Pancreas (tissue), 10 donors: ENCODE measurements at regions not wholly inside any gene's neighbourhood (a gene's known extent, or its start where the extent isn't known, plus 50 kb on each side); places are given as distances from the start of the nearest gene placed in this dataset.
A peak's percentile ranks its signal among the peaks of the same experiment; 100 is the strongest.

Source experiments
- ATAC-seq, 4 donors: fragments of 200-7000 bp; cut with Tn5 transposase; one replicate each; pipeline versions ENCODE4 v1.8.0 to v1.9.1; 2020; ENCODE audit warnings: mild to moderate bottlenecking in 4 of 4, moderate library complexity in 4 of 4
- DNase-seq, 6 donors: peaks; one replicate each; pipeline ENCODE4 v3.0.0-alpha.2; 2020
- FAIRE-seq: peaks from 2 replicates; lab custom pipeline; 2012; peaks lifted over from hg19 to GRCh38; lab: Jason Lieb, UNC
- H3K27ac ChIP-seq, 4 donors: fragments of 200-600 bp; sonication (generic); 1 replicate in 3 of 4; 2 replicates in 1 of 4; pipeline versions ENCODE4 v1.5.0 to v1.8.0; 2020
- H3K27me3 ChIP-seq, 4 donors: fragments of 200-600 bp; one replicate each; pipeline ENCODE4 v1.8.0; 2021
- H3K36me3 ChIP-seq, 3 donors: fragments of 200-600 bp; sonication (generic) in 1 of 3; one replicate each; pipeline versions ENCODE4 v1.5.0 to v1.8.0; 2020 to 2021
- H3K4me1 ChIP-seq, 3 donors: fragments of 200-600 bp; one replicate each; pipeline ENCODE4 v1.8.0; 2021
- H3K4me3 ChIP-seq, 4 donors: fragments of 200-600 bp; sonication (generic) in 2 of 4; one replicate each; pipeline versions ENCODE4 v1.5.0 to v1.8.0; 2020 to 2021
- H3K9me3 ChIP-seq, 4 donors: fragments of 200-600 bp; one replicate each; pipeline ENCODE4 v1.8.0; 2021
- WGBS, 2 donors: extraction: QIAGEN DNeasy Blood & Tissue Kit; methylation state at CpG; one replicate each; pipeline ENCODE4 v1.1.7; 2013; 5-methylcytosine and 5-hydroxymethylcytosine counted together
- intact Hi-C, 3 donors: fragments of 100-400 bp; cut with DNase I; formaldehyde crosslinking; loops; one replicate each; pipeline versions ENCODE4 v1.11.1 to v1.14.2; 2022
- TF ChIP-seq, protein P1 (sequence below), 4 donors: fragments of 200-600 bp; sonication (generic) in 3 of 4; IDR thresholded peaks; one replicate each; pipeline versions ENCODE4 v1.5.0 to v1.8.0; 2021; ENCODE audit warnings: antibody characterized with exemption in 4 of 4
- donor health status: healthy with polysubstance abuse.
- donor health status: DM: no; HTN: no; CAD: no; lungs with moderate emphysema.
- donor health status: DM: no; HTN: no; CAD: no.
- donor health status: control.
- donor health status: control.
- donor health status: Bipolar disorder and iron deficiency.
- donor health status: DM: yes; HTN: yes; CAD: no.
- donor health status: DM: no; HTN: no; CAD: no.
- donor health status: DM: no; HTN: no; CAD: no.
- donor health status: DM: yes; HTN: yes; CAD: no.

DNA sequence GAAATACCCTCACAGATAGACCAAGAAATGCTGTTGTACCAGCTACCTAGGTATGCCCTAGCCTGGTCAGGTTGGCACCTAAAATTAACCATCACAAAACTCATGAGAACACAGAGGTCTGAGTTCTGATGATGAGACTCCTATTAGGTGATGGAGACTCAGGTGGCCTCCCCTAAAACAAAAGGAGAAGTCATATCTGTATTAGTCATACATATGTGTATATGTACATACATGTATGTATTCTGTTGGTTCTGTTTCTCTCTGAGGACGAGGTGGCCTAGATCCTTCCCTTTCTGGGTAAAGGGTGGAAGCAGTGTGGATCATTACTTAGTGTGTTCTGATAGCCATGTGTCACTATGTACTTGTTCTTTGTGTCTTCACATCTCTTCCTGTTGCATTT, 207.2 kb upstream of the PRSS1 start:
- 80 to 83% methylated on average over 1 of the region's 1 CpG for WGBS, 2 donors
- FAIRE-seq: no peak

DNA sequence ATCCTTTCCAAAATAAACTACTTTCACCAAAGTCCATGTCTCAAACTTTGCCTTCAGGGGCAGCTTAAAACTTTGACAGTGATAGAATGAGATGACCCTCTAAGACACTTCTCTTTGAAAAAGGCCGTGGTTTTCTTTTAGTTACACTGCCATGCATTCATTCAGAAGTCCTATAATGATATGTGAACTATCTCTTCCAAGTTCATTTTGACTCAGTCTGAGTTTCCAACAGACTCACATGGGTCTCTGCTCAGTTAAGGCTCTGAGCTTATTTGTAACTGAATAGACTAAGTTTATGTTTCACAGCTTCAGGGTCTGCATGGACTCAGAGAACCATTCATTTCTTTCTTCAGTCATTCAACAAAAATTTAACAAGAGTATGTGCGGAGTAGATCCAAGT, 208.9 kb upstream of the PRSS1 start:
- ATAC-seq (no peak), FAIRE-seq (no peak)

More for the DNA sequence above, 207.2 kb upstream of the PRSS1 start:
- H3K9me3 ChIP-seq: no peaks in the 10 kb centered on the region
- no peaks in the 10 kb centered on the region for H3K27me3 ChIP-seq
- DNase-seq: no peak
- TF ChIP-seq, protein P1, sequence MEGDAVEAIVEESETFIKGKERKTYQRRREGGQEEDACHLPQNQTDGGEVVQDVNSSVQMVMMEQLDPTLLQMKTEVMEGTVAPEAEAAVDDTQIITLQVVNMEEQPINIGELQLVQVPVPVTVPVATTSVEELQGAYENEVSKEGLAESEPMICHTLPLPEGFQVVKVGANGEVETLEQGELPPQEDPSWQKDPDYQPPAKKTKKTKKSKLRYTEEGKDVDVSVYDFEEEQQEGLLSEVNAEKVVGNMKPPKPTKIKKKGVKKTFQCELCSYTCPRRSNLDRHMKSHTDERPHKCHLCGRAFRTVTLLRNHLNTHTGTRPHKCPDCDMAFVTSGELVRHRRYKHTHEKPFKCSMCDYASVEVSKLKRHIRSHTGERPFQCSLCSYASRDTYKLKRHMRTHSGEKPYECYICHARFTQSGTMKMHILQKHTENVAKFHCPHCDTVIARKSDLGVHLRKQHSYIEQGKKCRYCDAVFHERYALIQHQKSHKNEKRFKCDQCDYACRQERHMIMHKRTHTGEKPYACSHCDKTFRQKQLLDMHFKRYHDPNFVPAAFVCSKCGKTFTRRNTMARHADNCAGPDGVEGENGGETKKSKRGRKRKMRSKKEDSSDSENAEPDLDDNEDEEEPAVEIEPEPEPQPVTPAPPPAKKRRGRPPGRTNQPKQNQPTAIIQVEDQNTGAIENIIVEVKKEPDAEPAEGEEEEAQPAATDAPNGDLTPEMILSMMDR (IDR thresholded peaks at IDR 0.05): no peak
- ATAC-seq: no peak
- intact Hi-C loops: no loop called here
- H3K27ac ChIP-seq: no peak overlapping the region
- no peaks in the 10 kb centered on the region for H3K36me3 ChIP-seq
- no peaks in the 10 kb centered on the region for H3K4me1 ChIP-seq
- no peak overlapping the region for H3K4me3 ChIP-seq

DNA sequence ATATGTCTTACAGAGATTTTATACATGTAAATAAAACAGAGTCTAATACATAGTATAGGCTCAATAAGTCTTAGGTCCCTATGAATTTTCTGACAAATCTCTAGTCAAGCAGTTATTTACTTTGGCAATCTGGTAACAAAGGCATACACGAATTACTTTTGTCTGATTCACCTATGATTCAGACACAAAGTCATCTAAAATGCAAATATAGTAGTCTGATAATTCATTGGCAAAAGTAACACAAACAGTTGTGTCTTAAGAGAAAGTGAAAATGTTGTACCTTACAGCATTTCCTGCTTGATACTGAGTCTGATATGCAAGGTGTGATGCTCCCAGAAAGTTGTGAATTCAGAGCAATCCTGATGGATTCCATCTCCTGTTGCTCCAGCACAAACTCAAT, 209.4 kb upstream of the PRSS1 start:
- no peak overlapping the region for H3K4me3 ChIP-seq
- no peaks in the 10 kb centered on the region for H3K9me3 ChIP-seq
- no peaks in the 10 kb centered on the region for H3K4me1 ChIP-seq
- ATAC-seq: peak; percentile 7 to 60 (median 30)
- no peaks in the 10 kb centered on the region for H3K36me3 ChIP-seq
- FAIRE-seq: no peak
- WGBS, 2 donors: 14 to 16% methylated on average over 1 of the region's 1 CpG
- no peaks in the 10 kb centered on the region for H3K27me3 ChIP-seq
- intact Hi-C loops: no loop called here
- no peak overlapping the region for H3K27ac ChIP-seq
- TF ChIP-seq, protein P1 (IDR thresholded peaks at IDR 0.05): no peak
- DNase-seq: no peak

More for the DNA sequence above, 208.9 kb upstream of the PRSS1 start:
- H3K4me3 ChIP-seq: no peak overlapping the region
- no peaks in the 10 kb centered on the region for H3K27me3 ChIP-seq
- no peak overlapping the region for H3K27ac ChIP-seq
- H3K36me3 ChIP-seq: no peaks in the 10 kb centered on the region
- H3K4me1 ChIP-seq: no peaks in the 10 kb centered on the region
- 88 to 95% methylated on average over 2 of the region's 2 CpGs for WGBS, 2 donors
- intact Hi-C loops: no loop called here
- TF ChIP-seq, protein P1 (IDR thresholded peaks at IDR 0.05): no peak
- DNase-seq: no peak
- H3K9me3 ChIP-seq: no peaks in the 10 kb centered on the region

DNA sequence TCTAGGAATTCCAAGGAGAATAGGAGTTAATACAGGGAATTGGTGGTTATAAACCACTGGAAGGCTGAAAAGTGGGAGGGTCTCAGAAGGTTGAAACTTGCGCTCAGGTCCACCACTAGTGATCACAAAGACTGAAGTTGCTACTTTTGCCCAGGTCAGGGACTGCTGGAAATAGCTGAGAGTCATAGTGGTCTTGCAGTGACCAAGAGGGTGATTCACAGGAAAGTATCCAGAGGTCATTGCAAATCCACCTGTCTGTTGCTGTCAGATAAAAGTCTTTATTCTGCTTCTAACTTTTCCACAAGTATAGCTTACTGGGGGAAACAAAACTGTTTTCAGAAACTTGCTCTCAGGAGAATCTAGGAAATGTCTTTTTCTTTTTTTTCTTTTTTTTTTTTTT, 211.5 kb upstream of the PRSS1 start:
- no peaks in the 10 kb centered on the region for H3K9me3 ChIP-seq
- no peak for ATAC-seq
- intact Hi-C loops: no loop called here
- H3K4me3 ChIP-seq: no peak overlapping the region
- H3K36me3 ChIP-seq: no peaks in the 10 kb centered on the region
- H3K27me3 ChIP-seq: no peaks in the 10 kb centered on the region
- no peaks in the 10 kb centered on the region for H3K4me1 ChIP-seq
- 96 to 100% methylated on average over 1 of the region's 1 CpG for WGBS, 2 donors
- no peak overlapping the region for H3K27ac ChIP-seq
- DNase-seq: no peak
- TF ChIP-seq, protein P1 (IDR thresholded peaks at IDR 0.05): no peak
- FAIRE-seq: no peak

DNA sequence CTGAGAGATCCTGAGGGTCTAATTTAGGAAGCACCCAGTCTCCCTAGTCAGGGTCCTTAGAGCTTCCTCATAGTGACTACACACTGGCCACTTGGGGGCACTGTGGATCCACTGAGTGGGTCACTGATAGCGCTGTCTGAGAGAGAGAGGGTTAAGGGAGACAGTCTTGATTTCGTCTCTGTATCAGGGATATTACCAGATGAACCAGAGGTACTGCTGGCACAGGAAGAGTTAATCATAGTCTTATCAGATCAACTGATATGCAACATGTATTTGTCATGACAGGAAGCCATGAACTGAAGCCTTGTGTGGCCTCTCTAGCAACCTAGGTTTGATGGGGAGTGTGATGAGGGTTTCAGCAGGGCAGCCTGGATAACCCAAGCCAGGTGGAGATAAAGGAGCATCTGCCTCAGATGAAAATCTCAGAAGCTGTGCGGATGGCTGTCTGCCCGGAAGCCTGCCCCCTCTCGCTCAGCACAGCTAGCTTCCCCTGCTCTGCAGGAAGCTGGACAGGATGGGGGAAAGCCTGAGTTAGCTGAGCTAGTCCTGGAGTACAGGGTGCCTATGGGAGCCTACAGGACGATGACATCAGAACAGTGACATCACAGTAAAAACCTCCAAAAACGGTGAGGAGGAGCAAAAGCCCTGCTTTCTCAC, 214.0 kb upstream of the PRSS1 start:
- Histone ChIP-seq H3K27ac (no peak overlapping the region), H3K9me3 (no peaks in the 10 kb centered on the region), H3K4me1 (no peaks in the 10 kb centered on the region), H3K4me3 (no peak overlapping the region), H3K27me3 (no peaks in the 10 kb centered on the region), H3K36me3 (no peaks in the 10 kb centered on the region)
- FAIRE-seq (no peak), ATAC-seq (peak; percentile 82 to 93 (median 90)), DNase-seq (peak in 4 of 6 donors; percentile 37 to 78 (median 62))
- TF ChIP-seq, protein P1 (IDR thresholded peaks at IDR 0.05): peak; percentile 25 to 66 (median 54)
- 28 to 46% methylated on average over 7 of the region's 7 CpGs for WGBS, 2 donors
- intact Hi-C loops: no loop called here
